Endothelial cell of umbilical vein (primary cell): ENCODE measurements at regions not wholly inside any gene's neighbourhood (a gene's known extent, or its start where the extent isn't known, plus 50 kb on each side); places are given as distances from the start of the nearest gene placed in this dataset.

ENCODE experiments used
- BruUV-seq: library from RNA; stranded (reverse); fragments of 400-500 nt; replicated peaks from 2 replicates; lab custom pipeline; 2021; lab: Mats Ljungman, UMichigan
- CTCF ChIA-PET: fragments of 300-600, 350-600 bp; sonication (Branson Sonifier 250); formaldehyde crosslinking; loops from one replicate; lab custom pipeline; 2021; ENCODE audit warnings: antibody characterized with exemption, inconsistent platforms; lab: Charles Lee
- POLR2A ChIA-PET: fragments of 300-600, 350-600 bp; sonication (Branson Sonifier 250); formaldehyde crosslinking; loops from one replicate; lab custom pipeline; 2021; ENCODE audit warnings: antibody characterized with exemption, inconsistent platforms; lab: Charles Lee
- DNase-seq: peaks from one replicate; pipeline ENCODE4 v3.0.0-alpha.2; 2011; ENCODE audit warnings: low read depth, low spot score
- FAIRE-seq: peaks from 2 replicates; lab custom pipeline; 2011; peaks lifted over from hg19 to GRCh38; lab: Jason Lieb, UNC
- H2AFZ ChIP-seq: 2 replicates; pipeline ENCODE4 v1.6.0; 2012; ENCODE audit warnings: low read depth, low read length, control low read depth, inconsistent platforms
- H3K27ac ChIP-seq: 2 replicates; pipeline ENCODE4 v1.5.1; 2011; ENCODE audit warnings: low read depth, mild to moderate bottlenecking, control low read depth, low read length, moderate library complexity; ENCODE audit not compliant: insufficient read depth
- H3K27me3 ChIP-seq, 2 experiments: 2 replicates each; pipeline versions ENCODE4 v1.6.0 to v1.6.1; 2011; ENCODE audit warnings: low read length in 2 of 2, mixed read lengths in 1 of 2; ENCODE audit not compliant: control insufficient read depth in 2 of 2, insufficient read depth in 2 of 2
- H3K36me3 ChIP-seq, 2 experiments: 2 replicates in 1 of 2; 3 replicates in 1 of 2; pipeline ENCODE4 v1.5.1; 2011; ENCODE audit warnings: low read length in 2 of 2, mild to moderate bottlenecking in 1 of 2, moderate library complexity in 1 of 2; ENCODE audit not compliant: control insufficient read depth in 2 of 2, insufficient read depth in 2 of 2; ENCODE audit errors: extremely low read depth in 1 of 2
- H3K4me1 ChIP-seq: 3 replicates; pipeline ENCODE4 v1.5.1; 2011; ENCODE audit warnings: mild to moderate bottlenecking, low read length; ENCODE audit not compliant: control insufficient read depth, insufficient read depth; ENCODE audit errors: extremely low read depth
- H3K4me2 ChIP-seq: 2 replicates; pipeline ENCODE4 v1.6.1; 2011; ENCODE audit warnings: low read length, control low read depth, mixed read lengths; ENCODE audit not compliant: insufficient read depth
- H3K4me3 ChIP-seq, 3 experiments: fragments of 200-600 bp in 1 of 3; sonication (generic), shearing (Covaris generic) in 1 of 3; replicated peaks in 1 of 3; 2 replicates each; pipeline ENCODE4 v1.5.1; 2011 to 2016; ENCODE audit warnings: control low read depth in 3 of 3, low read length in 3 of 3, mild to moderate bottlenecking in 2 of 3, inconsistent platforms in 1 of 3, low read depth in 1 of 3, moderate library complexity in 1 of 3; ENCODE audit not compliant: insufficient read depth in 1 of 3
- H3K79me2 ChIP-seq: 2 replicates; pipeline ENCODE4 v1.6.0; 2012; ENCODE audit warnings: low read length, inconsistent platforms; ENCODE audit not compliant: control insufficient read depth, insufficient read depth
- H3K9ac ChIP-seq: replicated peaks from 2 replicates; pipeline ENCODE3; 2011; ENCODE audit warnings: low read length, control low read depth; ENCODE audit not compliant: insufficient read depth; ENCODE audit errors: extremely low read depth
- H3K9me1 ChIP-seq: replicated peaks from 3 replicates; pipeline ENCODE4 v1.6.0; 2011; ENCODE audit warnings: mild to moderate bottlenecking, low read length; ENCODE audit not compliant: control insufficient read depth, insufficient read depth; ENCODE audit errors: extremely low read depth
- H3K9me3 ChIP-seq: replicated peaks from 2 replicates; pipeline ENCODE4 v1.5.1; 2012; ENCODE audit warnings: low read length, inconsistent platforms; ENCODE audit not compliant: control insufficient read depth, insufficient read depth
- H4K20me1 ChIP-seq: replicated peaks from 2 replicates; pipeline ENCODE3; 2011; ENCODE audit warnings: mild to moderate bottlenecking, low read length; ENCODE audit not compliant: control insufficient read depth, insufficient read depth; ENCODE audit errors: extremely low read depth
- EZH2 ChIP-seq: IDR thresholded peaks from 2 replicates; pipeline ENCODE4 v1.6.1; 2012; ENCODE audit warnings: borderline replicate concordance, low read depth, mild to moderate bottlenecking, moderate library complexity, low read length, inconsistent platforms; ENCODE audit not compliant: severe bottlenecking
- FOS ChIP-seq: IDR thresholded peaks from 2 replicates; pipeline ENCODE4 v1.6.1; 2011; ENCODE audit warnings: mild to moderate bottlenecking, low read length, moderate library complexity, borderline replicate concordance; ENCODE audit not compliant: insufficient read depth
- GATA2 ChIP-seq: IDR thresholded peaks from 2 replicates; pipeline ENCODE4 v1.7.0; 2011; ENCODE audit warnings: low read depth, mild to moderate bottlenecking, moderate library complexity, mixed read lengths, low read length; ENCODE audit not compliant: insufficient read length, insufficient read depth
- JUN ChIP-seq: IDR thresholded peaks from 2 replicates; pipeline ENCODE4 v1.6.1; 2011; ENCODE audit warnings: borderline replicate concordance, low read depth; ENCODE audit not compliant: insufficient read length, insufficient read depth
- MYC ChIP-seq: IDR thresholded peaks from one replicate; pipeline ENCODE4 v1.6.1; 2011; ENCODE audit warnings: mild to moderate bottlenecking, low read depth, low read length
- POLR2A ChIP-seq: IDR thresholded peaks from 2 replicates; pipeline ENCODE4 v1.6.1; 2012; ENCODE audit warnings: low read depth, mild to moderate bottlenecking, control low read depth, low read length
- POLR2AphosphoS5 ChIP-seq: IDR thresholded peaks from 2 replicates; pipeline ENCODE4 v1.6.1; 2012; ENCODE audit warnings: low read depth, mild to moderate bottlenecking, control low read depth, low read length, moderate library complexity; ENCODE audit not compliant: insufficient read depth
- dilution Hi-C: fragments of 300-500 bp; cut with MboI; formaldehyde crosslinking; loops from one replicate; pipeline ENCODE4 v1.15.0; 2019; ENCODE audit warnings: low sequenced_read_pairs; ENCODE audit not compliant: extremely low pct_ligation_motif_present
- intact Hi-C: fragments of 100-400 bp; cut with micrococcal nuclease; formaldehyde crosslinking; loops from one replicate; pipeline ENCODE4 v1.10.0; 2022
- TF ChIP-seq, protein P1 (sequence below): IDR thresholded peaks from 2 replicates; pipeline ENCODE4 v1.6.1; 2011; ENCODE audit not compliant: insufficient read depth, insufficient read length
- TF ChIP-seq, protein P2 (sequence below), 2 donors: IDR thresholded peaks; 1 replicate in 1 of 2; 2 replicates in 1 of 2; pipeline ENCODE4 v1.5.1; 2011; ENCODE audit warnings: low read length in 2 of 2, mild to moderate bottlenecking in 2 of 2, moderate library complexity in 2 of 2, control low read depth in 1 of 2, inconsistent platforms in 1 of 2, low read depth in 1 of 2; ENCODE audit not compliant: insufficient read depth in 1 of 2; ENCODE audit errors: extremely low read depth in 1 of 2

DNA sequence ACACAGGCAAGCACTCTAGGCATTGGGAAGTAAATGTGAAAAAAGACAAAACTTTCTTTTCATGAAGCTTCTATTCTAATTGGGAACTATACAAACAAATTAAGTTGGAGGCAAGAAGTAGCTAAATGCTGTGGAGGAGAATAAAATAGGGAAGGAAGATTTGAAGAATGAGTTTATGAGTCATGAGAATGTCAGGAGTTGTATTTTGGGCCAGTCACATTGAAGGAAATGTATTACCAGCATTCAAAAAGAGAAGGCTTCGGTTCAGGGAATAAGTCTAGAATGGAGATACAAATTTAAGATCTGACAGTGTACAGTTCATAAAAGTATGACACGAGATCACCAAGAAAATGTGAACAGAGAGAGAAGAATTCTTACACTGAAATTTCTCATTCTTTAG, 666.5 kb downstream of the ADCYAP1 start:
- Histone ChIP-seq H3K27ac (no peak overlapping the region), H2AFZ (no peak overlapping the region), H3K4me1 (no peaks in the 10 kb centered on the region), H3K4me2 (no peak overlapping the region), H3K36me3 (no peaks in the 10 kb centered on the region), H3K79me2 (no peaks in the 10 kb centered on the region), H3K27me3 (no peaks in the 10 kb centered on the region), H3K9me3 (no peaks in the 10 kb centered on the region), H4K20me1 (no peaks in the 10 kb centered on the region), H3K4me3 (no peak overlapping the region), H3K9me1 (no peaks in the 10 kb centered on the region), H3K9ac (no peak overlapping the region)
- dilution Hi-C loops (no loop called here), intact Hi-C loops (no loop called here)
- CTCF ChIA-PET, result interaction anchor here (0.9 kb wide), 1 partner anchor 15 kb away, joined by 3 read pairs; no protein-coding TSS in a partner anchor
- FAIRE-seq, result no peak
- POLR2A ChIA-PET, result no interaction called here
- BruUV-seq, result no TSS peak
- TF ChIP-seq POLR2A (no peak), MYC (no peak), GATA2 (no peak), JUN (no peak), EZH2 (no peak), POLR2AphosphoS5 (no peak), FOS (no peak)
- TF ChIP-seq, protein P1, sequence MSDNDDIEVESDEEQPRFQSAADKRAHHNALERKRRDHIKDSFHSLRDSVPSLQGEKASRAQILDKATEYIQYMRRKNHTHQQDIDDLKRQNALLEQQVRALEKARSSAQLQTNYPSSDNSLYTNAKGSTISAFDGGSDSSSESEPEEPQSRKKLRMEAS, result no peak
- TF ChIP-seq, protein P2, sequence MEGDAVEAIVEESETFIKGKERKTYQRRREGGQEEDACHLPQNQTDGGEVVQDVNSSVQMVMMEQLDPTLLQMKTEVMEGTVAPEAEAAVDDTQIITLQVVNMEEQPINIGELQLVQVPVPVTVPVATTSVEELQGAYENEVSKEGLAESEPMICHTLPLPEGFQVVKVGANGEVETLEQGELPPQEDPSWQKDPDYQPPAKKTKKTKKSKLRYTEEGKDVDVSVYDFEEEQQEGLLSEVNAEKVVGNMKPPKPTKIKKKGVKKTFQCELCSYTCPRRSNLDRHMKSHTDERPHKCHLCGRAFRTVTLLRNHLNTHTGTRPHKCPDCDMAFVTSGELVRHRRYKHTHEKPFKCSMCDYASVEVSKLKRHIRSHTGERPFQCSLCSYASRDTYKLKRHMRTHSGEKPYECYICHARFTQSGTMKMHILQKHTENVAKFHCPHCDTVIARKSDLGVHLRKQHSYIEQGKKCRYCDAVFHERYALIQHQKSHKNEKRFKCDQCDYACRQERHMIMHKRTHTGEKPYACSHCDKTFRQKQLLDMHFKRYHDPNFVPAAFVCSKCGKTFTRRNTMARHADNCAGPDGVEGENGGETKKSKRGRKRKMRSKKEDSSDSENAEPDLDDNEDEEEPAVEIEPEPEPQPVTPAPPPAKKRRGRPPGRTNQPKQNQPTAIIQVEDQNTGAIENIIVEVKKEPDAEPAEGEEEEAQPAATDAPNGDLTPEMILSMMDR (IDR thresholded peaks at IDR 0.05; ENCODE audit: extremely low read depth in 1 of 2, insufficient read depth in 1 of 2, low read depth in 1 of 2, low read length in 2 of 2), result no peak
- DNase-seq, result no peak
